ENCODE measurements at regions not wholly inside any gene's neighbourhood (a gene's known extent, or its start where the extent isn't known, plus 50 kb on each side); places are given as distances from the start of the nearest gene placed in this dataset.
A peak's percentile ranks its signal among the peaks of the same experiment; 100 is the strongest.
"Not testable (repeated sequence)": the region's sequence is repeated elsewhere in the genome, so short reads cannot be mapped to it uniquely, and the experiment has no call there.

- DNase-seq = no peak
Observed at GRCh38 chr5:108696951-108697715, 50.6 kb upstream of the FER start.

GRCh38 chr5:108696407-108696806 is 51.3 kb upstream of the FER start:
- no peak for DNase-seq

GRCh38 chr5:108688485-108688884 is 59.2 kb upstream of the FER start:
- no peak for DNase-seq

GRCh38 chr5:108687595-108688200 is 60.0 kb upstream of the FER start:
- no peak for DNase-seq

- DNase-seq = no peak
Observed at GRCh38 chr5:108686676-108687075, 61.0 kb upstream of the FER start.

- not testable (repeated sequence) for DNase-seq
Observed at GRCh38 chr5:108685448-108686216, 62.1 kb upstream of the FER start.

- peak in 2 of 5 donors; percentile 3 to 23 for DNase-seq
Observed at GRCh38 chr5:108681079-108681921, 66.4 kb upstream of the FER start.

- DNase-seq = no peak
Observed at GRCh38 chr5:108678091-108678490, 69.6 kb upstream of the FER start.

- no peak for DNase-seq
Observed at GRCh38 chr5:108675736-108676135, 72.0 kb upstream of the FER start.

- no peak for DNase-seq
Observed at GRCh38 chr5:108672639-108673038, 75.1 kb upstream of the FER start.

GRCh38 chr5:108670591-108671289 is 77.0 kb upstream of the FER start:
- no peak for DNase-seq

- DNase-seq = no peak
Observed at GRCh38 chr5:108669462-108669861, 78.2 kb upstream of the FER start.

- no peak for DNase-seq
Observed at GRCh38 chr5:108661590-108662219, 86.0 kb upstream of the FER start.

GRCh38 chr5:108661024-108661423 is 86.7 kb upstream of the FER start:
- DNase-seq = no peak

- no peak for DNase-seq
Observed at GRCh38 chr5:108660291-108660690, 87.4 kb upstream of the FER start.

- DNase-seq = no peak
Observed at GRCh38 chr5:108659531-108659930, 88.2 kb upstream of the FER start.

- DNase-seq = no peak
Observed at GRCh38 chr5:108655750-108656450, 91.8 kb upstream of the FER start.

GRCh38 chr5:108654051-108654450 is 93.6 kb upstream of the FER start:
- no peak for DNase-seq

GRCh38 chr5:108653201-108653600 is 94.5 kb upstream of the FER start:
- no peak for DNase-seq

- no peak for DNase-seq
Observed at GRCh38 chr5:108650997-108651396, 96.7 kb upstream of the FER start.

GRCh38 chr5:108649646-108650045 is 98.1 kb upstream of the FER start:
- no peak for DNase-seq

Data from T-helper 1 cell (primary cell).